Prostate gland (tissue), 2 donors: ENCODE measurements at regions not wholly inside any gene's neighbourhood (a gene's known extent, or its start where the extent isn't known, plus 50 kb on each side); places are given as distances from the start of the nearest gene placed in this dataset.

Source experiments
- CTCF ChIP-seq, 4 experiments: fragments of 200-600 bp in 2 of 4; fragments of 450-650 bp in 2 of 4; sonication (generic) in 2 of 4; IDR thresholded peaks; 1 replicate in 3 of 4; 2 replicates in 1 of 4; pipeline ENCODE4 v1.5.1; 2016 to 2019; ENCODE audit warnings: antibody characterized with exemption in 4 of 4, mild to moderate bottlenecking in 2 of 4, moderate library complexity in 2 of 4
- POLR2A ChIP-seq: fragments of 450-650 bp; IDR thresholded peaks from one replicate; pipeline ENCODE4 v1.6.1; 2016; ENCODE audit warnings: antibody characterized with exemption, mild to moderate bottlenecking
- POLR2AphosphoS5 ChIP-seq: sonication (generic); formaldehyde crosslinking; IDR thresholded peaks from one replicate; pipeline ENCODE4 v1.6.1; 2017; ENCODE audit warnings: antibody characterized with exemption

GRCh38 chr20:48393737-48394314 is 434.0 kb downstream of the PREX1 start:
- TF ChIP-seq POLR2A (no peak), CTCF (IDR thresholded peaks at IDR 0.05) (no peak), POLR2AphosphoS5 (no peak)
